ENCODE measurements at regions not wholly inside any gene's neighbourhood (a gene's known extent, or its start where the extent isn't known, plus 50 kb on each side); places are given as distances from the start of the nearest gene placed in this dataset.

DNA sequence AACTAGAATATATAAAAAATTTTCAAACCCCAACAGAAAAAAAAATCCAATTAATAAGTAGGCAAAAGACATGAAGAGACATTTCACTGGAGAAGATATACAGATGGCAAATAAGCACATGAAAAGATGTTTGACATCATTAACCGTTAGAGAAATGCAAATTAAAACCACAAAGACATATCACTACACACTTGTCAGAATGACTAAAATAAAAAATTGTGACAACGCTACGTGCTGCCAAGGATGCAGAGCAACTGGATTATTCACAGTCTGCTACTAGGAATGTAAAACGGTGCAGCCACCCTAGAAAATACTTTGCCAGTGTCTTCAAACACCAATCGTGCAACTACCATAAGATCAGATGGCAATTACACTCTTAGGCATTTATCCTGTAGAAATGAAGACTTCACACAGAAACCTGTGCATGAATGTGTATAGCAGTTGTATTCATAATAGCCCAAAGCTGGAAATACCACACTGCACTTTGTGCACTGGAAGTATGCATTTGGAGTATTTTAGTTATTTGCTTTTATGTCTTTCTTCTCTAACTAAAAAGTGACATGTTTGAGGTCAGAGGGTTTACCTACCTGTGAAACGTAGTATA lies 75.3 kb upstream of the PALMD start:
- DNase-seq (ENCODE audit: low spot score), result no peak

- DNase-seq (ENCODE audit: low spot score), result no peak
Measured at GRCh38 chr1:99571092-99571734, 74.7 kb upstream of the PALMD start.

DNA sequence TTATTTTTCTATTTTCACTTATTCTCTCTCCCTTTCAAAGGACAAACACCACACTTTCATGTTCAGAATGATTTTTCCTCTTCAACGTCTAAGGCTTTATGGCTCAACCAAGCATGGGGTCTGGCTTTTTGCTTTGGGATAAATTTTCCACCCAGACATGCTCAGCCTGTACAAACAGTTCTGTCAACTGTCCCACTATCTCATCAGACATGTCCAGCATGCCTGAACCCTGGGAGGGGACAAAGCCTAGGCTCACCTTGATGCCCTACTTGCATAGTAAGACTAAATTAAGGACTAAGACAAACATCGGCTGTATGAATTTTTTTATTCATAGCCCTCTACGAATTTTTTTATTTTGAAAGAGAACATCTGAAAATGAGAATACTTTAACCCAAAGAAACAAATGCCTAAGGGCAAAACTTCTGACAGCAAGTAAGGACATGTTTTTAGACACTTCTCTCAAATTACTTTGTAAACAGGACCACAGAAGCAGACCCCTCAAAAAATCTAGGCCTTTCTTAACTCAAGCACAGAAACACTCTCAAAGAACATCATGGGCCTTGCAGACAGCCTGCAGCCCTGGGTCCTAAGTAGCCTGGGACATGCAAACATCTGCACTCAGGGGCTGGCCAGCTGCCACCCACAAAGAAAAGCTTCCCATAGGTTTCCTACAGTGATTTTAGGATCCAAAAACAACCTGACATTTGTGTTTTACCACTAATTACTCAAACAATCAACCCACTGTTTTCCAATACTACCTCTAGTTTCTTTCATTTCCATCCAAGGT lies 72.3 kb upstream of the PALMD start:
- DNase-seq (ENCODE audit: low spot score), result no peak

DNA sequence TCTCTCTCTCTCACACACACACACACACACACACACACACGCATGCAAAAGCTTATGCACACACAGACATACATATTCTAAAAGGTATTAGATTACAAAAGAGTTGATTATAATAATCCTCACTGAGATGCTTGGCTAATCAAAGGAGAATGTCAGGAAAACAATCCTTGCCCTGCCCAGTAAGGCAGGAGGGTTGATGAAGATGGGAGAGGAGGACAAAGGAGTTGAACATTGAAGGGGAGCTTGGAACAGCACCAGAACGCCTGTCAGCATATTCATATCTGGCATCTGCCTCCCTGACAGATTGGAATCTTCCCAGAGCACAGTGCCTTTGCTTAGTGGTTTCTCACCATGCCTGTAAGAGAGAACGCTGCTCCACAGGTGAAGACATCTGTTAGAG lies 68.6 kb upstream of the PALMD start:
- DNase-seq (ENCODE audit: low spot score), result peak; percentile 32

GRCh38 chr1:99579691-99580172 lies 66.2 kb upstream of the PALMD start:
- no peak for DNase-seq (ENCODE audit: low spot score)

- DNase-seq (ENCODE audit: low spot score), result no peak
Measured at GRCh38 chr1:99580451-99580850, 65.5 kb upstream of the PALMD start.

DNA sequence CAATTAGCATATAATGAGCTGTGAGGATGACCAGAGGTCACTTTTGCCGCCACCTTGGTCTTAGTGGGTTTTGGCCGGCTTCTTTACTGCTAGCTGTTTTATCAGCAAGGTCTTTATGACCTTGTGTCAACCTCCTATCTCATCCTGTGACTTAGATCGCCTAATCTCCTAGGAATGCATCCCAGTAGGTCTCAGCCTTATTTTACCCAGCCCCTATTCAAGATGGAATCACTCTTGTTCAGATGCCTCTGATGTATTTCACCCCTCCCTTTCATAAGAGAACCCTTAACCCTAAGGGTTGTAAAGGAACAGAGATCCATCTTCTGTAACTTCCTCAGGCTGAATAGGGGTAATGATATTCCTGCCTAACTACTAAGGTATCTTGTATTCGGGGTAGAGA lies 58.9 kb upstream of the PALMD start:
- DNase-seq (ENCODE audit: low spot score), result no peak

GRCh38 chr1:99589186-99589636 lies 56.7 kb upstream of the PALMD start:
- DNase-seq (ENCODE audit: low spot score), result no peak

DNA sequence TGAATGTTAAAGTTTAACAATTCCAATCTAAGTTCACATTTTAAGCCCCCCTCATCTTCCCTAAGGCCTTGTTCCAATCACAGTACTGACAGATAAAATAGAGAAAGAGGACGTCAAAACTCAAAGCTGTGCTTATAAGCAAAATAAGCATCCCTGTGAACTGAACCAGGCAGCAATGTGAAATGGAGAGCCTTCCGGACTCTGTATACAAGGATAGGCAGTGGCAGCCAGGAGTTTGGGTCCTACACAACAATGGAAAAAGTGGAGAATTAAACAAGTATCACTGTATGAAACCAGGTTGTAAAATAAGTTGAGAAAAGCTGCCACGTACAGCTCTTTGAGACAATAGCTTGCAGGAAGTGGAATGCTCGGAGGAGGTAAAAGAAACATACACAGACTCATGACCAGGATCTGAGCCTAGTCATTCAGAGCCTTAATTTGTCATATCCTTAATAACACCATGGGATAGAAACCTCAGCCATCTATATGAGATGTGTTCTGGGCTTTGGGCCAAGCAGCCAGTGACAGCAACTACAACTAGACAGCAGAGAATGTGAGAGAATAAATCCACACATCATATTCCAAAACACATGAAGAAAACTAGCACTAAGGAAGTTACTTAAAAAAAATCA lies 55.2 kb upstream of the PALMD start:
- no peak for DNase-seq (ENCODE audit: low spot score)

DNA sequence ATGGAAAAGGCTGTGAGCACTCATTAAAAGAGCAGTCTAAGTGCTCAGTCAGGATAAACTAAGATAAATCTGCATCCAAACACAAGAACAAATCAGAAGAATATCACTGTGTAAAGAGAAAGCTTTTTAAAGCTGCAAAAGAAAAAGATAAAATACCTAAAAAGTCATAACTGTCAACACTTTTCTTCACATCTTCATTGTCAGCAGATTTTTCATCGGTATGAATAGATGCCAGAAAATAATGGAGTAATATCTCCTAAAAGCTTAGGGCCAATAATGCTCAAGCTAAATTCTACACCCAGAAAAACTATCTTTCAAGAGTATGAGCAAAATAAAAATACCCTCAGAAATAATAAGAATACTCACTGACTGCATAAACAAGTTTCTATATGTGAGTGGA lies 54.0 kb upstream of the PALMD start:
- DNase-seq (ENCODE audit: low spot score), result no peak

DNA sequence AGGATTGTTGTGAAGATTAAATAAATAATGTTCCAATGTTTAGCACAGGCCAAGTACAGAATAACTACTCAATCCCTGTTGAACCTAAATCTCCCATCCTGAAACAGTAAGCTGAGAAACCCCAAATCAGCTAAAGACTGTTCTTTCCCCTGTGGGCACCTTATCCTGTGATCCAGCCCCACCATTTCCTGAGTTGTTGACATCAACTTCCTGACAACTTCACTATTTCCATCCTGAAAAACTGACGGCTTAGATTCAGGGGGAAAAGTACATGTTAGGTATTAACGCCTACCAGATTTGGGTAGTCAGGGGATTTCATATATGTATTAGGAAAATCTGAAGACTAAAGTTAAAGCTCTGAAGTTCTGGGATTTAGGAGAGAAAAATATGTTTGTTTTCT lies 51.7 kb upstream of the PALMD start:
- DNase-seq (ENCODE audit: low spot score), result no peak

DNA sequence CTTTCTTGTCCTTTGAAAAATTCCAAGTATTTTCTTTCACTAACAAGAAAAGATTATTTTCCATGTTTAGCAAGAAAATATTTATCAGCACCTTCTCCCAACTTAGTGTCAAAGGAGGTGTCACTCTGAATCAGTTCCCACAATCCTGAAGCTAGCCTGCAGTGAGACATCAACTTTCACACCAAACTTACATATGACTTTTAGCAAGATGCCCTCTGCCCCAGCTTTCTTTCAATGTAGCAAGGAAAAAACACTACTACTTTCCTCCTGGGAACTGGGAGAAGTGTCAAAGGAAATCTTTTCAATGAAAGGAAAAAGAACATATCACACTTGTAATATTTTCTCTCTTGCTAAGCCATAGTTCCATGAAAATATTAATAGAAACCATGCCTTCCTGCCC lies 50.9 kb upstream of the PALMD start:
- DNase-seq (ENCODE audit: low spot score), result no peak

GRCh38 chr1:99595441-99595840 lies 50.5 kb upstream of the PALMD start:
- no peak for DNase-seq (ENCODE audit: low spot score)

Data from SK-N-DZ (cell line).